Sigmoid colon (tissue), 6 donors: ENCODE measurements at regions not wholly inside any gene's neighbourhood (a gene's known extent, or its start where the extent isn't known, plus 50 kb on each side); places are given as distances from the start of the nearest gene placed in this dataset.

ENCODE experiments used
- DNase-seq: peaks from one replicate; pipeline ENCODE4 v3.0.0-alpha.2; 2019
- H3K27ac ChIP-seq, 4 donors: fragments of 200-600 bp; sonication (generic); one replicate each; pipeline ENCODE4 v1.5.1; 2016 to 2019; ENCODE audit warnings: mild to moderate bottlenecking in 1 of 4
- H3K27me3 ChIP-seq, 3 donors: fragments of 200-600 bp; sonication (generic); one replicate each; pipeline ENCODE4 v1.5.1; 2019; ENCODE audit warnings: mild to moderate bottlenecking in 1 of 3
- H3K36me3 ChIP-seq, 4 donors: fragments of 200-600 bp; sonication (generic); one replicate each; pipeline ENCODE4 v1.5.1; 2016 to 2019
- H3K4me1 ChIP-seq, 4 donors: fragments of 200-600 bp; sonication (generic); one replicate each; pipeline ENCODE4 v1.5.1; 2017 to 2019
- H3K4me3 ChIP-seq, 4 donors: fragments of 200-600 bp; sonication (generic); one replicate each; pipeline ENCODE4 v1.5.1; 2017 to 2019; ENCODE audit warnings: mild to moderate bottlenecking in 2 of 4, moderate library complexity in 1 of 4
- H3K9me3 ChIP-seq, 4 donors: fragments of 200-600 bp in 3 of 4; sonication (generic) in 3 of 4; one replicate each; pipeline versions ENCODE4 v1.5.1 to v1.6.1; 2013 to 2019
- EP300 ChIP-seq, 4 donors: sonication (generic); formaldehyde crosslinking; IDR thresholded peaks; one replicate each; pipeline ENCODE4 v1.6.1; 2017; ENCODE audit warnings: antibody characterized with exemption in 4 of 4
- POLR2A ChIP-seq, 2 donors: fragments of 450-650 bp; IDR thresholded peaks; one replicate each; pipeline ENCODE4 v1.6.1; 2016; ENCODE audit warnings: antibody characterized with exemption in 2 of 2, mild to moderate bottlenecking in 2 of 2, moderate library complexity in 2 of 2
- POLR2AphosphoS5 ChIP-seq, 4 donors: sonication (generic); formaldehyde crosslinking; IDR thresholded peaks; one replicate each; pipeline ENCODE4 v1.6.1; 2017; ENCODE audit warnings: antibody characterized with exemption in 4 of 4
- WGBS, 2 donors: extraction: QIAGEN DNeasy Blood & Tissue Kit; methylation state at CpG; one replicate each; pipeline ENCODE4 v1.1.7; 2013; 5-methylcytosine and 5-hydroxymethylcytosine counted together
- intact Hi-C: fragments of 100-400 bp; cut with DNase I; formaldehyde crosslinking; loops from one replicate; pipeline ENCODE4 v1.15.1; 2023
- TF ChIP-seq, protein P1 (sequence below), 4 experiments: fragments of 450-650 bp in 3 of 4; fragments of 200-600 bp in 1 of 4; IDR thresholded peaks; one replicate each; pipeline ENCODE4 v1.5.1; 2016 to 2019; ENCODE audit warnings: antibody characterized with exemption in 4 of 4, mild to moderate bottlenecking in 3 of 4, moderate library complexity in 2 of 4
- donor health status: healthy with polysubstance abuse.
- donor health status: healthy.

DNA sequence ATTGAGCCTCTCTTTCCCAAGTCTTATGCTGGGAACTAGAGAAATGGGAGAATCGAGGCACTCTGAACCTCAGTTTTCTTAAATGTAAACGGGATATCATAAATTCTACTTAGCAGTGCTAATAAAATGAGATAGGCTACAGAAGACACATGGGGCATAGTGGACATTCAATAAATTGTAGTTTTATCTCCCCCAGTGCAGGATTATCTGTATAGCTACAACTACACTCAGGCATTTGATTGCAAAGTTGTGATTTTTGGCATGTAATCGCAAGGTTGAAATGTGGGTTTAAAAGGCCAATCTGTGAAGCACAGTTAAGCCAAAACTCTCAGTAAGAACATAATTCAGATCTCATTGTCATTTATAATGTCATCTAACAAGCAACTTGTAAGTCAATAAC is 413.7 kb upstream of the LMCD1 start:
- Histone ChIP-seq H3K27me3 (no peaks in the 10 kb centered on the region), H3K9me3 (no peaks in the 10 kb centered on the region), H3K27ac (no peak overlapping the region), H3K36me3 (no peaks in the 10 kb centered on the region), H3K4me1 (no peaks in the 10 kb centered on the region), H3K4me3 (no peak overlapping the region)
- TF ChIP-seq, protein P1, sequence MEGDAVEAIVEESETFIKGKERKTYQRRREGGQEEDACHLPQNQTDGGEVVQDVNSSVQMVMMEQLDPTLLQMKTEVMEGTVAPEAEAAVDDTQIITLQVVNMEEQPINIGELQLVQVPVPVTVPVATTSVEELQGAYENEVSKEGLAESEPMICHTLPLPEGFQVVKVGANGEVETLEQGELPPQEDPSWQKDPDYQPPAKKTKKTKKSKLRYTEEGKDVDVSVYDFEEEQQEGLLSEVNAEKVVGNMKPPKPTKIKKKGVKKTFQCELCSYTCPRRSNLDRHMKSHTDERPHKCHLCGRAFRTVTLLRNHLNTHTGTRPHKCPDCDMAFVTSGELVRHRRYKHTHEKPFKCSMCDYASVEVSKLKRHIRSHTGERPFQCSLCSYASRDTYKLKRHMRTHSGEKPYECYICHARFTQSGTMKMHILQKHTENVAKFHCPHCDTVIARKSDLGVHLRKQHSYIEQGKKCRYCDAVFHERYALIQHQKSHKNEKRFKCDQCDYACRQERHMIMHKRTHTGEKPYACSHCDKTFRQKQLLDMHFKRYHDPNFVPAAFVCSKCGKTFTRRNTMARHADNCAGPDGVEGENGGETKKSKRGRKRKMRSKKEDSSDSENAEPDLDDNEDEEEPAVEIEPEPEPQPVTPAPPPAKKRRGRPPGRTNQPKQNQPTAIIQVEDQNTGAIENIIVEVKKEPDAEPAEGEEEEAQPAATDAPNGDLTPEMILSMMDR (IDR thresholded peaks at IDR 0.05), result no peak
- TF ChIP-seq POLR2A (IDR thresholded peaks at IDR 0.05), result no peak
- TF ChIP-seq EP300 (IDR thresholded peaks at IDR 0.05), result no peak
- TF ChIP-seq POLR2AphosphoS5 (IDR thresholded peaks at IDR 0.05), result no peak
- DNase-seq, result no peak
- WGBS, 2 donors, result 90 to 94% methylated on average over 3 of the region's 3 CpGs
- intact Hi-C loops, result no loop called here

DNA sequence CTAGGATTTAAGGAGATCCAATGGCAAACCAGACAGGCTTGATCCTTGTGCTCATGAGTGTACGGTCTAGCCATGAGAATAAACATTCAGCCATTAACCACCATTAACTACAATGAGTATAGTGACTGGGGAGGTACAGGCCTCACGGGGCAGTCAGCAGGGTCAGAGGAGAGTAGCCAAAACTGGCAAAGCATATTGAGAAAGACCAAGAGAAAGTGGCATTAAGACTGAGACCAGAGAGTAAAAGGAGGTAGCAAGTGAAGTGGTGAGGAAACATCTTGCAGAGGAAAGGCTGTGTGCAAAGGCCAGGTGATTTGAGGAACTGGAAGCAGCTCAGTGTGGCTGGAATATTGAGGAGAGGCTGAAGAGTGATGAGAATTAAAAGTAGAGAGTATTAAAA is 407.2 kb upstream of the LMCD1 start:
- 62 to 81% methylated on average over 2 of the region's 2 CpGs for WGBS, 2 donors
- TF ChIP-seq, protein P1 (IDR thresholded peaks at IDR 0.05), result no peak
- TF ChIP-seq POLR2A (IDR thresholded peaks at IDR 0.05), result no peak
- no peak for TF ChIP-seq POLR2AphosphoS5 (IDR thresholded peaks at IDR 0.05)
- TF ChIP-seq EP300 (IDR thresholded peaks at IDR 0.05), result no peak
- H3K27me3 ChIP-seq, result no peaks in the 10 kb centered on the region
- no peaks in the 10 kb centered on the region for H3K4me1 ChIP-seq
- H3K9me3 ChIP-seq, result no peaks in the 10 kb centered on the region
- H3K4me3 ChIP-seq, result no peak overlapping the region
- H3K36me3 ChIP-seq, result no peaks in the 10 kb centered on the region
- DNase-seq, result no peak
- no peak overlapping the region for H3K27ac ChIP-seq
- intact Hi-C loops, result no loop called here

DNA sequence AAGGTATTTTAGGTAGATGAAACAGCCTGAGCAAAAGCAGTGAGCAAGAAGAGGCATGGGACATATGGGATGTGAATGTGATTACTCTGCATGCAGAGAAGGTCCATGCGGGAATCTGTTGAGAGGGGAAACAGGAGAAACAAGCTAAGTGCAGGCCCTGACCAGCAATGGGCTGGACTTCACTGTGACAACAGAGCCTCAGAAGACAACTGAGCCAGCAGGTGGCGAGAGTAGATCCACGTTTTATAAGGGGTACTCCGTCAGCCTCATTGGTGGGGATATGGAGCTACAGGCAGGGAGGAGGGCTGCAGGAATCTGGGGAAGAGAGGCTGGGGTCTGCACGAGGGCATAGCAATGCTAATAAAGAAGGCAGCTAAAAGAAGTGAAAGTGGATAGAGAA is 405.9 kb upstream of the LMCD1 start:
- no peak for DNase-seq
- no peaks in the 10 kb centered on the region for H3K9me3 ChIP-seq
- H3K4me3 ChIP-seq, result no peak overlapping the region
- intact Hi-C loops, result no loop called here
- no peaks in the 10 kb centered on the region for H3K36me3 ChIP-seq
- 33 to 58% methylated on average over 5 of the region's 5 CpGs for WGBS, 2 donors
- no peaks in the 10 kb centered on the region for H3K4me1 ChIP-seq
- TF ChIP-seq POLR2AphosphoS5 (IDR thresholded peaks at IDR 0.05), result no peak
- TF ChIP-seq POLR2A (IDR thresholded peaks at IDR 0.05), result no peak
- TF ChIP-seq EP300 (IDR thresholded peaks at IDR 0.05), result no peak
- TF ChIP-seq, protein P1 (IDR thresholded peaks at IDR 0.05), result no peak
- H3K27ac ChIP-seq, result no peak overlapping the region
- H3K27me3 ChIP-seq, result no peaks in the 10 kb centered on the region

DNA sequence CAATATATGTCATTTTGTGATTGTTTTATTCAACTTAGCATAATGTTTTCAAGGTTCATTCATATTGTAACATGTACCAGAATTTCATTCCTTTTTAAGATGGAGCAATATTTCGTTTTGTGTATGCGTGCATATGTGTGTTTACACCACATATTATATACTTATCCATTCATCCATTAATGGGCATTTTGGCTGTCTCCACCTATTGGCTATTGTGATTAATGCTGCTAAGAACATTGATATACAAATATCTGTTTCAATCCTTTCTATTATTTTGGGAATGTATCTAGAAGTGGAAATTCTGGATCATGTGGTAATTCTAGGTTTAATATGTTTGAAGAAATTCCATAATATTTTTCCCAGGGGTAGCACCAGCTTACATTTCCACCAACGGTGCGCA is 403.9 kb upstream of the LMCD1 start:
- TF ChIP-seq EP300 (IDR thresholded peaks at IDR 0.05) (no peak), POLR2AphosphoS5 (IDR thresholded peaks at IDR 0.05) (no peak), POLR2A (IDR thresholded peaks at IDR 0.05) (no peak)
- TF ChIP-seq, protein P1 (IDR thresholded peaks at IDR 0.05), result no peak
- no peaks in the 10 kb centered on the region for H3K9me3 ChIP-seq
- H3K27ac ChIP-seq, result no peak overlapping the region
- H3K27me3 ChIP-seq, result no peaks in the 10 kb centered on the region
- no peak overlapping the region for H3K4me3 ChIP-seq
- 92 to 93% methylated on average over 4 of the region's 4 CpGs for WGBS, 2 donors
- intact Hi-C loops, result no loop called here
- no peaks in the 10 kb centered on the region for H3K36me3 ChIP-seq
- H3K4me1 ChIP-seq, result no peaks in the 10 kb centered on the region
- no peak for DNase-seq

DNA sequence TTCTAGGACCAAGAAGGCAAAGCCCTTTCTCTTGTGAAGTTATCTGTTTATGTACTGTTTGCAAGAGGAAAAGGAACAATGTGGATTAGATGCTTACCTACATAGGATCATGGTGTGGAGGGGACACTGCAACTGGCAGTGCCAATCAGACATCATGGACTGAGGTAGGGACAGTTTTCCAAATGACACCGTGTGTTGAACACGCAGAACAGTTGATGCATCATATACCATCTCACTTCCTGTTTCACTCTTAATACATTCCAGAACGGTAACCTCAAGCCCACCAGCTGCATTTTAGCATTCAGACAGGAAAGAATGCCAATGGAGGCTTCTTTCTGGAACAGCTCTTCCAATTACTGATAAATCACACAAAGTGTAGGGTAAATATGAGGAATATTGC is 397.7 kb upstream of the LMCD1 start:
- DNase-seq, result no peak
- no peak overlapping the region for H3K4me3 ChIP-seq
- H3K36me3 ChIP-seq, result no peaks in the 10 kb centered on the region
- no peak for TF ChIP-seq EP300 (IDR thresholded peaks at IDR 0.05)
- TF ChIP-seq, protein P1 (IDR thresholded peaks at IDR 0.05), result no peak
- TF ChIP-seq POLR2AphosphoS5 (IDR thresholded peaks at IDR 0.05), result no peak
- TF ChIP-seq POLR2A (IDR thresholded peaks at IDR 0.05), result no peak
- intact Hi-C loops, result no loop called here
- no peaks in the 10 kb centered on the region for H3K27me3 ChIP-seq
- no peak overlapping the region for H3K27ac ChIP-seq
- H3K4me1 ChIP-seq, result no peaks in the 10 kb centered on the region
- no peaks in the 10 kb centered on the region for H3K9me3 ChIP-seq
- WGBS, 2 donors, result 49 to 70% methylated on average over 3 of the region's 3 CpGs
